ENCODE measurements at regions not wholly inside any gene's neighbourhood (a gene's known extent, or its start where the extent isn't known, plus 50 kb on each side); places are given as distances from the start of the nearest gene placed in this dataset.

- DNase-seq (ENCODE audit: low spot score), result no peak
These were observed 616.3 kb upstream of the IGFBP3 start for GRCh38 chr7:46537191-46537905.

DNA sequence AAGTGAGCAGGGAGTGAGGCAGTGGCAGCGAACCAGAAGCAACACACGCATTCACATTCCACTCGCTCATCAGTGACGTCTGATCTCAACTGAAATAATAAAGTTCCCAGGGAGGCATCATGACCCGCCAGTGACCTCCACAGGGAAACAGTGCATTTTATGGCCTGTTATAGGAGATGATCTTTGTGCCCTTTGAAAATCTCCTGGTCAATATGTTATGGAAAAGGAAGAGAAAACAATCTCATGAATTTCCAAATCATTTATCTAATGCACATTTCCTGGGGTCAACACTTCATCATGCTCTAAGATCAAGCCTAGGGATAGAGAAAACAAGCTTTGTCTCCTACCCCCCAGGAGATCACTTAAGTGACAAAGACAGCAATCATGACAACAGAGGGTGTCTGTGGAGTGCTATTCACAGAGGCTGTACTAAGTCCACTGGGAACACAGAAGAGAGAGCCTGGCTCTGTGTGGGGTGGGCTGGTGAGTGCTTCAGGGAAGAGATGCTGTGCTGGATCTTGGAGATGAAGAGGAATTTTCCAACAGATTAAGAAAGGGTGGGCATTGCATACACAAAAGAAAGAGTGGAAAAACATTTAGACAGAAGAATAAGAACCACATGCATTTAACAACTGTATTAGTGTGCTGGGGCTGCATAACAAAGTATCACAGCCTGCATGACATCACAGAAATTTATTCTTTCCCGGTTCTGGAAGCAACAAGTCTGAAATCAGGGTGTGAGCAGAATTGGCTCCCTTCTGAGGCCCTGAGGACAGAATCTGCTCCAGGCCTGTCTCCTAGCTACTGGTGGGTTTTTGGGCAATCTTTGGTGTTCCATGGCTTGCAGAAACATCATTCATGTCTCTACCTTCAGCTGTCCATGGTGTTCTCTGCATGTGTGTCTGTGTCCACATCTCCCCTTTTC, 613.9 kb upstream of the IGFBP3 start:
- no peak for DNase-seq (ENCODE audit: low spot score)

- DNase-seq (ENCODE audit: low spot score), result no peak
These were observed 612.9 kb upstream of the IGFBP3 start for GRCh38 chr7:46533946-46534345.

DNA sequence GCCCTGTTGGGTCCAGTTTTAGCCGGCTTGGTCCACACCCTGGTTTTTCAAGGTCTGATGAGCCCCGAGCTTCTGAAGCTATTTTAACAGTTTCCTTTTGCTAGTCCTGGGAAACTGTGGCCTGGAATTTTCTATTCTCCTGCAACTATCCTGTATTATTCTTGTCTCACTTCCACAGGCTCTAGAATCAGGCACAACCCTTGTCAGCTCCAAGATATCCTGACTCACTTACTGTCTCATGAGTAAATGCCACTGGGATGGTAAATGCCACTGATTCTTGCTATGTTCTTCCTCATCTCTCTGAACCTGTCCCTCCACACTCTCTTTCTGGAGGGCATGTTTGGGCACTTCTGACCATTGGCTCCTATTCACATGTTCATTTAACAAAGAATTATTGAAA, 611.5 kb upstream of the IGFBP3 start:
- DNase-seq (ENCODE audit: low spot score), result no peak

DNA sequence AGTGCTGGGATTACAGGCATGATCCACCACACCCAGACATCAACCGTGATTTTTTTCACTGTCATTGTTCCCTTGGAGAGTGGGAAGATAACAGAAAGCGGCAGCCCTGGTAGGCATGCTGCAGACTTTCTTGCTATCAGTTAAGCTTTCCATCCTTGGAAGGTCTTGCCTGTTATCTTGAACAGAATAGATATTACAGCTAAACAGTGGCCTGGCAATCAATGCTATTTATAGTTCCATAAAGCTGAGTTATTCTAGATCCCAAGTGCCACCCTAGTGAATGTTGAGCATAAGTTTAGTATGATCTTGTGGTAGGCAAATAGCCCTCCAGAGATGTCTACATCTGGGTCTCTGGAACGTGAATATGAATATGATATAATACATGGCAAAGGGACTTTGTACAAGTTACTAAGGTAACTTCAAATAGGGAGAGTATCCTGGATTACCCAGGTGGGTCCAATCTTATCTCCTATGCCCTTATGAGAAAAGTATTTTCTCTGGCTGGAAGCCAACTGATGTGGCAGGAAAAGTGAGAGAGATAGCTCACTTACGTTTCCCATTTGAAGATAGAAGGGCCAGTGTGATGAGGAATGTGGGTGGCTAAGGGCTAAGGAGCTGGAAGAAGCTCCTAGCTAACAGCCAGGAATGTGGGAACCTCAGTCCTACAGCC, 609.1 kb upstream of the IGFBP3 start:
- no peak for DNase-seq (ENCODE audit: low spot score)

GRCh38 chr7:46527360-46527759, 606.3 kb upstream of the IGFBP3 start:
- no peak for DNase-seq (ENCODE audit: low spot score)

DNA sequence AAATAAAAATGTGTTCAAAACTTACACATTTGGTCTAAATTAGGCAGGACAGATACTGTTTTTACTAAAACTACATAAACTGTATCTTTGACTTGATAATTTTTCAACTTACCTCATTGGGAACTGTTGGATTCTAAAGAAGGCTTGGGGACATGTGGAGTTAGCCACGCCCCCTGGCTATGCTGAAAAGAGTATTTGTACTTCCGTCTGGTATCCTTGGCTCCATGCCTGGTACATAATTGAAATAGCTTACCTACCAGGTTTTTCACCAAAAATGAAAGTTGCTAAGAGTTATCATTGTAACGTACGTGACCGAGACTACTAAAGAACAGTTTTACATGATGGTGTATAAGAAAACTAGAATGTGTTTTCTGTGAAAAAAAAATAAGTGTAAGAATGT, 604.8 kb upstream of the IGFBP3 start:
- no peak for DNase-seq (ENCODE audit: low spot score)

GRCh38 chr7:46524350-46524749, 603.3 kb upstream of the IGFBP3 start:
- no peak for DNase-seq (ENCODE audit: low spot score)

DNA sequence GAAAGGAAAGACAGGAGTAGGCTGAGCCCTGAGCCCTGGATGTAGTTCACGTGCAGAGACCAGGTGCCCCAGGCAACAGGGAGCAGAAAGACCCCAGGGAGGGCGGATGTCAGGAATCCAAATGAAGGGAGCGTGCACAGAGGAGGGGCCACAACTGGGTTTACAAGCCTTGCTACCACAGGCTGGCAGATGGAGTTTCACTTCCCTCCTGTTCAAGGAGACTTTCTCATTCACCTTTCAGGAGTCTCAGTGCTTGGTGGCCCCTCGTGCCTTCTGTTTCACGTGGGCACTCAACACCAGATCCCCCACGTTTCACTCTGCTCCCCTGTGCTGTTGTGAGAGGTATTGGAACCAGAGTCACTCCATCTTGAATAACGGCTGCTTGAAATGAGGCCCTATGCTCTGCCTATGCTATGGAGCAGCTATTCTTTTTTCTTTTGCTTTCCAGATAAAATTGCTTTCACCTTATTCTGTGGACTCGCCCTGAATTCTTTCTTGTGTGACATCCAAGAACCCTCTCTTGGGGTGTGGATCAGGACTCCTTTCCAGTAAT, 601.4 kb upstream of the IGFBP3 start:
- no peak for DNase-seq (ENCODE audit: low spot score)

DNA sequence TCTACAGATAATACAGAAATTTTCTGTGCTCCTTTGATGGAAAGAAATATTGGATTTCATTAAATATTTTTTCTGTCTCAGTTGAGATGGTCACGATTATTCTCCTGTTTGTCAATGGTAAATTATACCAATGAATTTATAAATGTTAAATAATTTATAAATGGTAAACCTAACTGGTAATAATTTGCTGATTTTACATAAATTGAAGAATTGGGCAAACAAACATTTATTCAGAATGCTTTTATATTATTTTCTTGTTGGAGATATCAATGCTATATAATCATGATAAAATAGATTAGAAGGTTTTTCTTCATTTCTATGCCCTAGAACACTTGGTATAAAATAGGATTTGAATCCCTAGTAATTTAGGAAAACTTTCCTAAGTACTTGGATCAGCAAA, 597.6 kb upstream of the IGFBP3 start:
- no peak for DNase-seq (ENCODE audit: low spot score)

- no peak for DNase-seq (ENCODE audit: low spot score)
These were observed 594.9 kb upstream of the IGFBP3 start for GRCh38 chr7:46515844-46516590.

GRCh38 chr7:46513447-46513848, 592.4 kb upstream of the IGFBP3 start:
- no peak for DNase-seq (ENCODE audit: low spot score)

GRCh38 chr7:46512891-46513413, 591.9 kb upstream of the IGFBP3 start:
- DNase-seq (ENCODE audit: low spot score), result no peak

DNA sequence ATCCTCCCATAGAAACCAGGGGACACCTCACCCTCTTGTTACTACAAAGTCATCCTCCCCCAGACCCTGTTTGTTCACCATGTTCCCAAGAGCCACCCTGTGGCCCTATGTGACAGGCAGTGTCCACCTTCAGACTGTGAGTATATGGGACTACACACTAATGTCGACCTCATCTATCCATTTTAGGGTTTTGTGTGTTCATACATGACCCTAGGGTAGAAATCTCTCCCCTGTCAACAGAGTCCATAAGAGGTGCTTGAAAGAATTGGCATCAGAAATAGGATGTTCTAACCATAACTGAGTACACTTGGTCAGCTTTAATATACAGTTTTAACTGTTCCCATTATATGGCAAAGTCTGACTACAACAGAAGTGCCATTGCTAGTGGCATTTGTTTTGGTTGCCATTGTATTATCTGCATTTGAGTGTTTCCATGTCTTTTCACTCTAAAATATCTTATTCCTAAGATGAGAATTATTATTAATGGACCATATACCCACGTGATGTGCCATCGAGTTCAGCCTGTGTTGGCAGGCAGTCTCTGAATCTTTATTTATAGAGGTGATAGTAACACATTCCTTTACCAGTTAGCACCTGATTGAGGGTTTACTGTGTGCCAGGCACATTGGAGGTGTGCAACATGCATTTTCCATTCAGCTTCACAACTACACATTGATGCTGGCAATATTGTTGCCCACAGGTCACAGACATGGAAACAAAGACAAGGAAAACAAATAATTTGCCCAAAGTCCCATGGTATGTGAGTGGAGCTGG, 590.6 kb upstream of the IGFBP3 start:
- DNase-seq (ENCODE audit: low spot score), result no peak

- DNase-seq (ENCODE audit: low spot score), result no peak
These were observed 587.5 kb upstream of the IGFBP3 start for GRCh38 chr7:46508583-46508982.

- no peak for DNase-seq (ENCODE audit: low spot score)
These were observed 586.5 kb upstream of the IGFBP3 start for GRCh38 chr7:46507560-46507959.

- no peak for DNase-seq (ENCODE audit: low spot score)
These were observed 573.4 kb upstream of the IGFBP3 start for GRCh38 chr7:46494441-46494840.

- no peak for DNase-seq (ENCODE audit: low spot score)
These were observed 573.0 kb upstream of the IGFBP3 start for GRCh38 chr7:46494028-46494427.

DNA sequence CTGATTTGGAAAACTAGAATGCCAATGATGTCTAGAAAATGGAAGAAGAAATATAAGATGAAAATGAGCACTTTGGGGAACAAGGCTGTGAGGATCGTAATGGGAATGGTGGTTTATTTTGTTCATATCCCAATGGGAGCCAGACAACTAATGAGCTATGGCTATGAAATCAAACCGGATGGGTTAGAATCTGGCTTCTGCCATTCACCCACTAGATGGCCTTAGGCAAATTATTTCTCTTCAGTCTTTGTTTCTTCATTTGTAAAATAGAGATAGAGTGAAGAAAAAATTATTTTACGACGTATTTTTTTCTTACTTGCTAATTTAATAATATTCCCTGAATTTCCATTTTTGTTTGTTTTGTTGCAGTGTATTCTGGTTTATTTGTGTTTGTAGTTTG, 572.1 kb upstream of the IGFBP3 start:
- DNase-seq (ENCODE audit: low spot score), result no peak

GRCh38 chr7:46492466-46492865, 571.4 kb upstream of the IGFBP3 start:
- no peak for DNase-seq (ENCODE audit: low spot score)

GRCh38 chr7:46490406-46490805, 569.3 kb upstream of the IGFBP3 start:
- DNase-seq (ENCODE audit: low spot score), result no peak
